Activated CD4-positive, alpha-beta memory T cell treated with anti-CD3 and anti-CD28 coated beads, Interleukin-2, amount 10 ng/mL, durations not matched to agents 7 days and 5 days (primary cell): ENCODE measurements at regions not wholly inside any gene's neighbourhood (a gene's known extent, or its start where the extent isn't known, plus 50 kb on each side); places are given as distances from the start of the nearest gene placed in this dataset.
A peak's percentile ranks its signal among the peaks of the same experiment; 100 is the strongest.

ENCODE experiments used
- CTCF ChIA-PET: fragments of 350-600 bp; sonication (Branson Sonifier 250); formaldehyde crosslinking; loops from one replicate; lab custom pipeline; 2021; ENCODE audit warnings: antibody characterized with exemption, inconsistent platforms; lab: Charles Lee
- POLR2A ChIA-PET: fragments of 350-600 bp; sonication (Branson Sonifier 250); formaldehyde crosslinking; loops from one replicate; lab custom pipeline; 2021; ENCODE audit warnings: antibody characterized with exemption; lab: Charles Lee
- DNase-seq: peaks from one replicate; pipeline ENCODE4 v3.0.0-alpha.2; 2020
- H3K27ac Mint-ChIP-seq: one replicate; pipeline ENCODE4 v1.8.0; 2021; ENCODE audit warnings: mild to moderate bottlenecking, mixed read lengths
- H3K27me3 Mint-ChIP-seq: one replicate; pipeline ENCODE4 v1.8.0; 2021; ENCODE audit warnings: mixed read lengths
- H3K36me3 Mint-ChIP-seq: one replicate; pipeline ENCODE4 v1.8.0; 2021; ENCODE audit warnings: low read depth, mixed read lengths
- H3K4me1 Mint-ChIP-seq: one replicate; pipeline ENCODE4 v1.8.0; 2021; ENCODE audit warnings: mixed read lengths
- H3K4me3 Mint-ChIP-seq: one replicate; pipeline ENCODE4 v1.8.0; 2021; ENCODE audit warnings: mild to moderate bottlenecking, mixed read lengths
- H3K9me3 Mint-ChIP-seq: one replicate; pipeline ENCODE4 v1.8.0; 2021; ENCODE audit warnings: mixed read lengths

GRCh38 chr6:143586557-143586956 is 75.0 kb upstream of the FUCA2 start:
- no peak for DNase-seq
- ChIA-PET CTCF (interaction anchor here (2.9 kb wide), 1 partner anchor 11 kb away, joined by 13 read pairs; no protein-coding TSS in a partner anchor), POLR2A (no interaction called here)
- Mint-ChIP-seq H3K9me3 (no peaks in the 10 kb centered on the region), H3K4me1 (peaks cover 6% of the 10 kb centered on the region), H3K27me3 (no peaks in the 10 kb centered on the region), H3K36me3 (peaks cover 5% of the 10 kb centered on the region), H3K27ac (no peak overlapping the region), H3K4me3 (no peak overlapping the region)

GRCh38 chr6:143585716-143586115 is 74.2 kb upstream of the FUCA2 start:
- Mint-ChIP-seq H3K36me3 (peaks cover 12% of the 10 kb centered on the region), H3K4me1 (peaks cover 12% of the 10 kb centered on the region), H3K27ac (no peak overlapping the region), H3K9me3 (no peaks in the 10 kb centered on the region), H3K4me3 (no peak overlapping the region), H3K27me3 (no peaks in the 10 kb centered on the region)
- ChIA-PET CTCF (interaction anchor here (2.9 kb wide), 1 partner anchor 10 kb away, joined by 13 read pairs; no protein-coding TSS in a partner anchor), POLR2A (no interaction called here)
- DNase-seq = no peak

GRCh38 chr6:143585241-143585640 is 73.7 kb upstream of the FUCA2 start:
- POLR2A ChIA-PET = no interaction called here
- H3K4me3 Mint-ChIP-seq = no peak overlapping the region

GRCh38 chr6:143583542-143584327 is 72.2 kb upstream of the FUCA2 start:
- Mint-ChIP-seq H3K27me3 (no peaks in the 10 kb centered on the region), H3K36me3 (peaks cover 23% of the 10 kb centered on the region), H3K9me3 (no peaks in the 10 kb centered on the region), H3K4me3 (no peak overlapping the region), H3K4me1 (peaks cover 14% of the 10 kb centered on the region), H3K27ac (no peak overlapping the region)
- ChIA-PET POLR2A (no interaction called here), CTCF (no interaction called here)
- DNase-seq = no peak

More at GRCh38 chr6:143585241-143585640, 73.7 kb upstream of the FUCA2 start:
- Mint-ChIP-seq H3K27ac (no peak overlapping the region), H3K4me1 (peaks cover 14% of the 10 kb centered on the region), H3K9me3 (no peaks in the 10 kb centered on the region), H3K36me3 (peaks cover 13% of the 10 kb centered on the region), H3K27me3 (no peaks in the 10 kb centered on the region)
- CTCF ChIA-PET = interaction anchor here (2.9 kb wide), 1 partner anchor 10 kb away, joined by 13 read pairs; no protein-coding TSS in a partner anchor
- no peak for DNase-seq

- no peak overlapping the region for H3K27ac Mint-ChIP-seq
- no peak for DNase-seq
- no peaks in the 10 kb centered on the region for H3K27me3 Mint-ChIP-seq
- peaks cover 28% of the 10 kb centered on the region for H3K36me3 Mint-ChIP-seq
- H3K4me1 Mint-ChIP-seq = peaks cover 14% of the 10 kb centered on the region
- ChIA-PET POLR2A (interaction anchor here (0.6 kb wide), 1 partner anchor 40 kb away, joined by 3 read pairs; no protein-coding TSS in a partner anchor), CTCF (interaction anchor here (0.6 kb wide), 1 partner anchor 318 kb away, joined by 3 read pairs; no protein-coding TSS in a partner anchor)
- no peak overlapping the region for H3K4me3 Mint-ChIP-seq
- no peaks in the 10 kb centered on the region for H3K9me3 Mint-ChIP-seq
These were observed 70.4 kb upstream of the FUCA2 start for GRCh38 chr6:143581835-143582480.

- no peaks in the 10 kb centered on the region for H3K9me3 Mint-ChIP-seq
- no peak overlapping the region for H3K4me3 Mint-ChIP-seq
- H3K27ac Mint-ChIP-seq = no peak overlapping the region
- DNase-seq = no peak
- ChIA-PET CTCF (interaction anchor here (1.7 kb wide), 1 partner anchor 361 kb away, joined by 5 read pairs; no protein-coding TSS in a partner anchor), POLR2A (no interaction called here)
- peaks cover 28% of the 10 kb centered on the region for H3K36me3 Mint-ChIP-seq
- peaks cover 15% of the 10 kb centered on the region for H3K4me1 Mint-ChIP-seq
- H3K27me3 Mint-ChIP-seq = no peaks in the 10 kb centered on the region
These were observed 68.2 kb upstream of the FUCA2 start for GRCh38 chr6:143579703-143580102.

- Mint-ChIP-seq H3K27me3 (no peaks in the 10 kb centered on the region), H3K36me3 (peaks cover 28% of the 10 kb centered on the region), H3K27ac (no peak overlapping the region), H3K4me3 (no peak overlapping the region), H3K9me3 (no peaks in the 10 kb centered on the region), H3K4me1 (peaks cover 15% of the 10 kb centered on the region)
- ChIA-PET POLR2A (interaction anchor here (1.3 kb wide), 1 partner anchor 39 kb away, joined by 3 read pairs; no protein-coding TSS in a partner anchor), CTCF (interaction anchor here (1.0 to 2.1 kb wide), 4 partner anchors 48 to 435 kb away, joined by 3 to 6 read pairs (median 4); partner anchors contain the start of gene LTV1)
- DNase-seq = no peak
These were observed 66.5 kb upstream of the FUCA2 start for GRCh38 chr6:143578054-143578453.

- no peak for DNase-seq
- ChIA-PET CTCF (interaction anchor here (0.5 to 2.9 kb wide), 39 partner anchors 10 to 643 kb away, joined by 3 to 40 read pairs (median 4); partner anchors contain the start of genes ADAT2, LTV1, PEX3 and PLAGL1), POLR2A (interaction anchor here (1.0 to 1.6 kb wide), 5 partner anchors 38 to 520 kb away, joined by 3 to 7 read pairs (median 3); partner anchors contain the start of genes LTV1 and SF3B5)
- H3K27me3 Mint-ChIP-seq = no peaks in the 10 kb centered on the region
- peaks cover 3% of the 10 kb centered on the region for H3K4me1 Mint-ChIP-seq
- H3K36me3 Mint-ChIP-seq = peaks cover 20% of the 10 kb centered on the region
- no peak overlapping the region for H3K27ac Mint-ChIP-seq
- no peaks in the 10 kb centered on the region for H3K9me3 Mint-ChIP-seq
- no peak overlapping the region for H3K4me3 Mint-ChIP-seq
These were observed 64.4 kb upstream of the FUCA2 start for GRCh38 chr6:143575901-143576426.

- POLR2A ChIA-PET = interaction anchor here (1.0 to 1.6 kb wide), 5 partner anchors 37 to 520 kb away, joined by 3 to 7 read pairs (median 3); partner anchors contain the start of genes LTV1 and SF3B5
- H3K4me3 Mint-ChIP-seq = no peak overlapping the region
- no peaks in the 10 kb centered on the region for H3K9me3 Mint-ChIP-seq
- DNase-seq = peak; percentile 50
- CTCF ChIA-PET = interaction anchor here (0.6 to 2.9 kb wide), 40 partner anchors 9 to 643 kb away, joined by 3 to 40 read pairs (median 4); partner anchors contain the start of genes ADAT2, LTV1, PEX3 and PLAGL1
- H3K4me1 Mint-ChIP-seq = peaks cover 1% of the 10 kb centered on the region
- H3K27me3 Mint-ChIP-seq = peaks cover 3% of the 10 kb centered on the region
- peaks cover 15% of the 10 kb centered on the region for H3K36me3 Mint-ChIP-seq
- no peak overlapping the region for H3K27ac Mint-ChIP-seq
These were observed 63.9 kb upstream of the FUCA2 start for GRCh38 chr6:143575440-143575839.

GRCh38 chr6:143570147-143570853 is 58.8 kb upstream of the FUCA2 start:
- no peak overlapping the region for H3K27ac Mint-ChIP-seq
- H3K27me3 Mint-ChIP-seq = peaks cover 7% of the 10 kb centered on the region
- no peak overlapping the region for H3K4me3 Mint-ChIP-seq
- no peaks in the 10 kb centered on the region for H3K9me3 Mint-ChIP-seq
- POLR2A ChIA-PET = no interaction called here
- CTCF ChIA-PET = no interaction called here
- DNase-seq = no peak
- no peaks in the 10 kb centered on the region for H3K36me3 Mint-ChIP-seq
- peaks cover 16% of the 10 kb centered on the region for H3K4me1 Mint-ChIP-seq

- CTCF ChIA-PET = interaction anchor here (0.6 to 1.5 kb wide), 5 partner anchors 16 to 373 kb away, joined by 3 to 5 read pairs (median 4); no protein-coding TSS in a partner anchor
- H3K27ac Mint-ChIP-seq = no peak overlapping the region
- H3K27me3 Mint-ChIP-seq = peaks cover 7% of the 10 kb centered on the region
- H3K4me3 Mint-ChIP-seq = no peak overlapping the region
- H3K4me1 Mint-ChIP-seq = peaks cover 17% of the 10 kb centered on the region
- no peak for DNase-seq
- H3K36me3 Mint-ChIP-seq = no peaks in the 10 kb centered on the region
- POLR2A ChIA-PET = no interaction called here
- H3K9me3 Mint-ChIP-seq = no peaks in the 10 kb centered on the region
These were observed 57.5 kb upstream of the FUCA2 start for GRCh38 chr6:143569040-143569439.

GRCh38 chr6:143564484-143565017 is 53.0 kb upstream of the FUCA2 start:
- POLR2A ChIA-PET = no interaction called here
- peaks cover 4% of the 10 kb centered on the region for H3K27me3 Mint-ChIP-seq

More at GRCh38 chr6:143564484-143565017, 53.0 kb upstream of the FUCA2 start:
- Mint-ChIP-seq H3K27ac (no peak overlapping the region), H3K36me3 (peaks cover 8% of the 10 kb centered on the region), H3K9me3 (no peaks in the 10 kb centered on the region), H3K4me3 (no peak overlapping the region), H3K4me1 (peaks cover 33% of the 10 kb centered on the region)
- CTCF ChIA-PET = no interaction called here
- DNase-seq = no peak
